ENCODE measurements at regions not wholly inside any gene's neighbourhood (a gene's known extent, or its start where the extent isn't known, plus 50 kb on each side); places are given as distances from the start of the nearest gene placed in this dataset.

DNA sequence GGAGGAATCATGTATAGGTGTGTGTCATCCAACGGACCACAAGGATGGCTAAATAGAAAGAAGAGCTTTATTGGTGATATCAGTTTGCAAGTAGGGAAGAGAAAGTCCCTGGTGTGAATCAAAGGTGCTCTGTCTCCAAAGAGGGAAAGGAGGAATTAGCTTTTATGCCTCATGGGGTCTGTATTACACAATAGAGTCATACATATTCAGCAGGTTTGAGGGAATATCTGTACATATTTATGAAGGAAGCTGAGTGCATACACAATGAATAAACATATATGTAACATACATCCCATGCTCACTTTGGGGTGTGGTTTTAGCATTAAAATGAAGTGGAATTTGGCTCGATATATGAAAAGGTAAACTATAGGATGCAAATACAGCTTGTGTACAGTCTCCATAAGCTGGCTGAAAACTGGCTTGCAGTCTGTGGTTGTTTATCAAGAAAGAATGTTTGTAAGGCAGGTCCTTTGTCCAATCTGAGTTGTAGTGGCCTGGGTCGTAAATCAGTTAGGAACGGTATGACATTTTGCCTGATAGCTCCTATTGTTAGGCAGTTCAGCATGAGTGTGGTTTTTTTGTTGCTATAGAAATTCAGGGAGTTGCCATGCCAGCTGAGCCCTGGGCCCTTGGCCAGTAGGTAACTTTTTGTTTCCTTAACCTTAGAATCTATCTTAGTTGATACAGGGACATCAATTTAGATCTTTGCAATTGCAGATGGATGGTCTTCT is 198.0 kb upstream of the ZP4 start:
- H3K9me3 Mint-ChIP-seq (ENCODE audit: unreplicated experiment) = peaks cover 2% of the 10 kb centered on the region
- H3K4me2 ChIP-seq (ENCODE audit: low read length) = no peak overlapping the region
- no peaks in the 10 kb centered on the region for H3K79me2 ChIP-seq (ENCODE audit: insufficient read depth, low read length)
- DNase-seq (ENCODE audit: low read depth) (peak; percentile 61), FAIRE-seq (no peak)
- H3K36me3 Mint-ChIP-seq (ENCODE audit: low read depth, unreplicated experiment) = no peaks in the 10 kb centered on the region
- H3K4me3 ChIP-seq (ENCODE audit: insufficient read depth, low read depth, low read length) = no peak overlapping the region
- no peak overlapping the region for H3K4me3 Mint-ChIP-seq (ENCODE audit: unreplicated experiment)
- no peaks in the 10 kb centered on the region for H3K27me3 ChIP-seq (ENCODE audit: insufficient read depth, low read length)
- H3K27ac ChIP-seq (ENCODE audit: low read depth, low read length) = no peak overlapping the region
- no peaks in the 10 kb centered on the region for H4K20me1 ChIP-seq (ENCODE audit: insufficient read depth, low read length)
- no peak overlapping the region for H3K9ac ChIP-seq (ENCODE audit: low read length)
- no peak overlapping the region for H3K27ac Mint-ChIP-seq (ENCODE audit: unreplicated experiment)
- no peak overlapping the region for H2AFZ ChIP-seq (ENCODE audit: low read depth, low read length)
- H3K4me1 ChIP-seq (ENCODE audit: insufficient read depth, low read length) = no peaks in the 10 kb centered on the region
- H3K9me3 ChIP-seq (ENCODE audit: insufficient read depth, low read depth, low read length) = no peaks in the 10 kb centered on the region
- no peaks in the 10 kb centered on the region for H3K36me3 ChIP-seq (ENCODE audit: insufficient read depth, low read length)
- TF ChIP-seq, protein P1, sequence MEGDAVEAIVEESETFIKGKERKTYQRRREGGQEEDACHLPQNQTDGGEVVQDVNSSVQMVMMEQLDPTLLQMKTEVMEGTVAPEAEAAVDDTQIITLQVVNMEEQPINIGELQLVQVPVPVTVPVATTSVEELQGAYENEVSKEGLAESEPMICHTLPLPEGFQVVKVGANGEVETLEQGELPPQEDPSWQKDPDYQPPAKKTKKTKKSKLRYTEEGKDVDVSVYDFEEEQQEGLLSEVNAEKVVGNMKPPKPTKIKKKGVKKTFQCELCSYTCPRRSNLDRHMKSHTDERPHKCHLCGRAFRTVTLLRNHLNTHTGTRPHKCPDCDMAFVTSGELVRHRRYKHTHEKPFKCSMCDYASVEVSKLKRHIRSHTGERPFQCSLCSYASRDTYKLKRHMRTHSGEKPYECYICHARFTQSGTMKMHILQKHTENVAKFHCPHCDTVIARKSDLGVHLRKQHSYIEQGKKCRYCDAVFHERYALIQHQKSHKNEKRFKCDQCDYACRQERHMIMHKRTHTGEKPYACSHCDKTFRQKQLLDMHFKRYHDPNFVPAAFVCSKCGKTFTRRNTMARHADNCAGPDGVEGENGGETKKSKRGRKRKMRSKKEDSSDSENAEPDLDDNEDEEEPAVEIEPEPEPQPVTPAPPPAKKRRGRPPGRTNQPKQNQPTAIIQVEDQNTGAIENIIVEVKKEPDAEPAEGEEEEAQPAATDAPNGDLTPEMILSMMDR (IDR thresholded peaks at IDR 0.05; ENCODE audit: insufficient read depth, low read depth, low read length) = no peak
- no peak for TF ChIP-seq EZH2 (IDR thresholded peaks at IDR 0.05; ENCODE audit: insufficient read depth, low read length)
- no peaks in the 10 kb centered on the region for H3K27me3 Mint-ChIP-seq (ENCODE audit: low read depth, unreplicated experiment)
- no peaks in the 10 kb centered on the region for H3K4me1 Mint-ChIP-seq (ENCODE audit: low read depth, unreplicated experiment)

DNA sequence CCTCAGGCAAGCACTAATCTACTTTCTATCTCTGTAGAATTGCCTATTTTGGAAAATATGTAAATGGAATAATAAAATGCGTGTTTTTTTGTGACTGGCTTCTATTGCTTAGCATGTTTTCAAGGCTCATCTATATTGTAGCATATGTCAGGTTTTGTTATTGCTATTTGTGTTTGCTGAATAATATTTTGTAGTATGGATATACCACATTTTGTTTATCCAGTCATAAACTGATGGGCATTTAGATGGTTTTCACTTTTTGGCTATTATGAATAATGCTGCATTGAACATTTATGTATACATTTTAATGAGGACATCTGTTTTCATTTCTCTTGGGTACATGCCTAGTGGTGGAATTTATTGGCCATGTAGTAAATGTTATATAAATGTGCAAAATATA is 183.3 kb upstream of the ZP4 start:
- no peak overlapping the region for H3K27ac Mint-ChIP-seq (ENCODE audit: unreplicated experiment)
- no peaks in the 10 kb centered on the region for H3K79me2 ChIP-seq (ENCODE audit: insufficient read depth, low read length)
- H3K36me3 Mint-ChIP-seq (ENCODE audit: low read depth, unreplicated experiment) = no peaks in the 10 kb centered on the region
- DNase-seq (ENCODE audit: low read depth) (no peak), FAIRE-seq (no peak)
- no peak overlapping the region for H3K27ac ChIP-seq (ENCODE audit: low read depth, low read length)
- H3K9me3 ChIP-seq (ENCODE audit: insufficient read depth, low read depth, low read length) = no peaks in the 10 kb centered on the region
- no peak overlapping the region for H3K4me2 ChIP-seq (ENCODE audit: low read length)
- no peak overlapping the region for H3K9ac ChIP-seq (ENCODE audit: low read length)
- TF ChIP-seq, protein P1 (IDR thresholded peaks at IDR 0.05; ENCODE audit: insufficient read depth, low read depth, low read length) = no peak
- TF ChIP-seq EZH2 (IDR thresholded peaks at IDR 0.05; ENCODE audit: insufficient read depth, low read length) = no peak
- no peaks in the 10 kb centered on the region for H3K27me3 ChIP-seq (ENCODE audit: insufficient read depth, low read length)
- no peaks in the 10 kb centered on the region for H3K27me3 Mint-ChIP-seq (ENCODE audit: low read depth, unreplicated experiment)
- H3K4me1 ChIP-seq (ENCODE audit: insufficient read depth, low read length) = no peaks in the 10 kb centered on the region
- no peaks in the 10 kb centered on the region for H3K4me1 Mint-ChIP-seq (ENCODE audit: low read depth, unreplicated experiment)
- no peak overlapping the region for H3K4me3 Mint-ChIP-seq (ENCODE audit: unreplicated experiment)
- no peaks in the 10 kb centered on the region for H3K36me3 ChIP-seq (ENCODE audit: insufficient read depth, low read length)
- no peaks in the 10 kb centered on the region for H4K20me1 ChIP-seq (ENCODE audit: insufficient read depth, low read length)
- H2AFZ ChIP-seq (ENCODE audit: low read depth, low read length) = no peak overlapping the region
- no peak overlapping the region for H3K4me3 ChIP-seq (ENCODE audit: insufficient read depth, low read depth, low read length)
- H3K9me3 Mint-ChIP-seq (ENCODE audit: unreplicated experiment) = no peaks in the 10 kb centered on the region

DNA sequence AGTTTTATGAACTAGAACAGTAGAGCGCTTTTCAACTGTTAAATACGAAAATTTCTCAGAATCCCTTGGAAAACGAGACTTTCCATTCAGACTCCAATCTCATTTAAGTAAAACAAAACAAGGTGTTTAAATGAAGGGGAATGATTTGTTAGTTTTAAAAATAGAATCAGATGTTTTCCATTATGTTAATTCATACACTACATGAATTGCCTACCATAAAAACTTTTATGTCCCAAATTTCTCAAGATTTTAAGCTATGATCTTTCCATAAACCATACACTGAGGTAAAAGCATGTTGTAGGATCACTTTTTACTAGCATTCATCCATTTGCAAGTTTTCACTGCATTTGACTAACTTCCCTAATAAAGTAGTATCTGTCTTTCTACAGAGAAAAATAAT is 180.3 kb upstream of the ZP4 start:
- H3K9me3 Mint-ChIP-seq (ENCODE audit: unreplicated experiment) = no peaks in the 10 kb centered on the region
- TF ChIP-seq, protein P1 (IDR thresholded peaks at IDR 0.05; ENCODE audit: insufficient read depth, low read depth, low read length) = no peak
- TF ChIP-seq EZH2 (IDR thresholded peaks at IDR 0.05; ENCODE audit: insufficient read depth, low read length) = no peak
- no peak overlapping the region for H3K4me2 ChIP-seq (ENCODE audit: low read length)
- H2AFZ ChIP-seq (ENCODE audit: low read depth, low read length) = no peak overlapping the region
- H3K27ac ChIP-seq (ENCODE audit: low read depth, low read length) = no peak overlapping the region
- H3K4me1 Mint-ChIP-seq (ENCODE audit: low read depth, unreplicated experiment) = no peaks in the 10 kb centered on the region
- H3K27me3 ChIP-seq (ENCODE audit: insufficient read depth, low read length) = no peaks in the 10 kb centered on the region
- H3K27me3 Mint-ChIP-seq (ENCODE audit: low read depth, unreplicated experiment) = no peaks in the 10 kb centered on the region
- no peak overlapping the region for H3K4me3 Mint-ChIP-seq (ENCODE audit: unreplicated experiment)
- no peaks in the 10 kb centered on the region for H3K9me3 ChIP-seq (ENCODE audit: insufficient read depth, low read depth, low read length)
- H3K4me3 ChIP-seq (ENCODE audit: insufficient read depth, low read depth, low read length) = no peak overlapping the region
- FAIRE-seq (no peak), DNase-seq (ENCODE audit: low read depth) (no peak)
- H3K27ac Mint-ChIP-seq (ENCODE audit: unreplicated experiment) = no peak overlapping the region
- no peaks in the 10 kb centered on the region for H3K4me1 ChIP-seq (ENCODE audit: insufficient read depth, low read length)
- no peaks in the 10 kb centered on the region for H4K20me1 ChIP-seq (ENCODE audit: insufficient read depth, low read length)
- no peaks in the 10 kb centered on the region for H3K36me3 Mint-ChIP-seq (ENCODE audit: low read depth, unreplicated experiment)
- no peak overlapping the region for H3K9ac ChIP-seq (ENCODE audit: low read length)
- no peaks in the 10 kb centered on the region for H3K36me3 ChIP-seq (ENCODE audit: insufficient read depth, low read length)
- no peaks in the 10 kb centered on the region for H3K79me2 ChIP-seq (ENCODE audit: insufficient read depth, low read length)

Measured in astrocyte (in vitro differentiated cells and primary cell).